Neutrophil (primary cell): ENCODE measurements at regions not wholly inside any gene's neighbourhood (a gene's known extent, or its start where the extent isn't known, plus 50 kb on each side); places are given as distances from the start of the nearest gene placed in this dataset.

Experiments
- H3K27ac ChIP-seq: fragments of 200-600 bp; sonication (generic); 2 replicates; pipeline ENCODE4 v1.5.1; 2016; ENCODE audit warnings: mild to moderate bottlenecking, moderate library complexity
- H3K27me3 ChIP-seq: fragments of 200-600 bp; sonication (generic); 2 replicates; pipeline ENCODE4 v1.6.0; 2016; ENCODE audit warnings: mild to moderate bottlenecking
- H3K36me3 ChIP-seq: fragments of 200-600 bp; sonication (generic); 2 replicates; pipeline ENCODE4 v1.5.1; 2017
- H3K4me1 ChIP-seq, 2 experiments: fragments of 200-600 bp in 1 of 2; sonication (generic) in 1 of 2; 1 replicate in 1 of 2; 2 replicates in 1 of 2; pipeline versions ENCODE4 v1.5.1 to v1.6.1; 2013 to 2016; ENCODE audit warnings: low read depth in 1 of 2, low read length in 1 of 2, mild to moderate bottlenecking in 1 of 2, moderate library complexity in 1 of 2; ENCODE audit not compliant: control insufficient read depth in 1 of 2, insufficient read depth in 1 of 2
- H3K4me3 ChIP-seq, 2 experiments: fragments of 200-600 bp in 1 of 2; sonication (generic) in 1 of 2; 1 replicate in 1 of 2; 2 replicates in 1 of 2; pipeline ENCODE4 v1.5.1; 2013 to 2016; ENCODE audit warnings: low read depth in 1 of 2, low read length in 1 of 2, mild to moderate bottlenecking in 1 of 2, moderate library complexity in 1 of 2
- H3K9me3 ChIP-seq: fragments of 200-600 bp; sonication (generic); 2 replicates; pipeline ENCODE4 v1.5.1; 2016
- CTCF ChIP-seq: fragments of 200-600 bp; sonication (generic); IDR thresholded peaks from 2 replicates; pipeline ENCODE4 v1.5.1; 2016; ENCODE audit warnings: antibody characterized with exemption

- Histone ChIP-seq H3K9me3 (no peaks in the 10 kb centered on the region), H3K4me1 (no peaks in the 10 kb centered on the region), H3K27ac (no peak overlapping the region), H3K4me3 (no peak overlapping the region), H3K36me3 (no peaks in the 10 kb centered on the region), H3K27me3 (no peaks in the 10 kb centered on the region)
- no peak for TF ChIP-seq CTCF
These were observed 335.1 kb upstream of the CLNK start for GRCh38 chr4:11019451-11020240.

GRCh38 chr4:11014199-11014598 is 329.6 kb upstream of the CLNK start:
- Histone ChIP-seq H3K4me3 (no peak overlapping the region), H3K27ac (no peak overlapping the region), H3K9me3 (no peaks in the 10 kb centered on the region), H3K36me3 (no peaks in the 10 kb centered on the region), H3K27me3 (no peaks in the 10 kb centered on the region), H3K4me1 (no peaks in the 10 kb centered on the region)
- TF ChIP-seq CTCF, result no peak

GRCh38 chr4:11013094-11013664 is 328.6 kb upstream of the CLNK start:
- no peak overlapping the region for H3K4me3 ChIP-seq
- H3K9me3 ChIP-seq, result no peaks in the 10 kb centered on the region
- H3K27ac ChIP-seq, result no peak overlapping the region
- no peaks in the 10 kb centered on the region for H3K36me3 ChIP-seq
- no peak for TF ChIP-seq CTCF
- H3K27me3 ChIP-seq, result no peaks in the 10 kb centered on the region
- H3K4me1 ChIP-seq, result no peaks in the 10 kb centered on the region

GRCh38 chr4:11011249-11011648 is 326.7 kb upstream of the CLNK start:
- no peaks in the 10 kb centered on the region for H3K9me3 ChIP-seq
- no peaks in the 10 kb centered on the region for H3K4me1 ChIP-seq
- H3K27ac ChIP-seq, result no peak overlapping the region
- no peak overlapping the region for H3K4me3 ChIP-seq
- H3K36me3 ChIP-seq, result no peaks in the 10 kb centered on the region
- H3K27me3 ChIP-seq, result no peaks in the 10 kb centered on the region
- no peak for TF ChIP-seq CTCF

GRCh38 chr4:11010624-11011023 is 326.1 kb upstream of the CLNK start:
- TF ChIP-seq CTCF, result no peak
- Histone ChIP-seq H3K4me3 (no peak overlapping the region), H3K27ac (no peak overlapping the region), H3K4me1 (no peaks in the 10 kb centered on the region), H3K36me3 (no peaks in the 10 kb centered on the region), H3K27me3 (no peaks in the 10 kb centered on the region), H3K9me3 (no peaks in the 10 kb centered on the region)
